Vagina (tissue), 2 donors: ENCODE measurements at regions not wholly inside any gene's neighbourhood (a gene's known extent, or its start where the extent isn't known, plus 50 kb on each side); places are given as distances from the start of the nearest gene placed in this dataset.

Experiments
- CTCF ChIP-seq, 3 experiments: fragments of 450-650 bp in 2 of 3; fragments of 200-600 bp in 1 of 3; sonication (generic) in 1 of 3; IDR thresholded peaks; one replicate each; pipeline ENCODE4 v1.5.1; 2017 to 2019; ENCODE audit warnings: antibody characterized with exemption in 3 of 3, mild to moderate bottlenecking in 2 of 3, moderate library complexity in 2 of 3
- POLR2AphosphoS5 ChIP-seq, 2 donors: sonication (generic); formaldehyde crosslinking; IDR thresholded peaks; one replicate each; pipeline ENCODE4 v1.9.0; 2017; ENCODE audit warnings: antibody characterized with exemption in 2 of 2, mild to moderate bottlenecking in 2 of 2, low read depth in 1 of 2; ENCODE audit not compliant: insufficient read depth in 1 of 2

- TF ChIP-seq CTCF (IDR thresholded peaks at IDR 0.05) (no peak), POLR2AphosphoS5 (IDR thresholded peaks at IDR 0.05; ENCODE audit: insufficient read depth in 1 of 2, low read depth in 1 of 2) (no peak)
These were observed 656.3 kb upstream of the TENM4 start for GRCh38 chr11:80097146-80097545.
